ENCODE measurements at regions not wholly inside any gene's neighbourhood (a gene's known extent, or its start where the extent isn't known, plus 50 kb on each side); places are given as distances from the start of the nearest gene placed in this dataset.

GRCh38 chr5:130975847-130976246 lies 189.2 kb downstream of the HINT1 start:
- Mint-ChIP-seq H3K4me3 (no peak overlapping the region), H3K27ac (ENCODE audit: unreplicated experiment) (no peak overlapping the region), H3K27me3 (ENCODE audit: low read depth) (no peaks in the 10 kb centered on the region), H3K4me1 (no peaks in the 10 kb centered on the region), H3K36me3 (ENCODE audit: low read depth) (no peaks in the 10 kb centered on the region), H3K9me3 (peaks cover 7% of the 10 kb centered on the region)
- TF ChIP-seq, protein P1, sequence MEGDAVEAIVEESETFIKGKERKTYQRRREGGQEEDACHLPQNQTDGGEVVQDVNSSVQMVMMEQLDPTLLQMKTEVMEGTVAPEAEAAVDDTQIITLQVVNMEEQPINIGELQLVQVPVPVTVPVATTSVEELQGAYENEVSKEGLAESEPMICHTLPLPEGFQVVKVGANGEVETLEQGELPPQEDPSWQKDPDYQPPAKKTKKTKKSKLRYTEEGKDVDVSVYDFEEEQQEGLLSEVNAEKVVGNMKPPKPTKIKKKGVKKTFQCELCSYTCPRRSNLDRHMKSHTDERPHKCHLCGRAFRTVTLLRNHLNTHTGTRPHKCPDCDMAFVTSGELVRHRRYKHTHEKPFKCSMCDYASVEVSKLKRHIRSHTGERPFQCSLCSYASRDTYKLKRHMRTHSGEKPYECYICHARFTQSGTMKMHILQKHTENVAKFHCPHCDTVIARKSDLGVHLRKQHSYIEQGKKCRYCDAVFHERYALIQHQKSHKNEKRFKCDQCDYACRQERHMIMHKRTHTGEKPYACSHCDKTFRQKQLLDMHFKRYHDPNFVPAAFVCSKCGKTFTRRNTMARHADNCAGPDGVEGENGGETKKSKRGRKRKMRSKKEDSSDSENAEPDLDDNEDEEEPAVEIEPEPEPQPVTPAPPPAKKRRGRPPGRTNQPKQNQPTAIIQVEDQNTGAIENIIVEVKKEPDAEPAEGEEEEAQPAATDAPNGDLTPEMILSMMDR (conservative IDR thresholded peaks at IDR 0.05), result no peak
- no peak for DNase-seq (ENCODE audit: low read depth, low spot score)

DNA sequence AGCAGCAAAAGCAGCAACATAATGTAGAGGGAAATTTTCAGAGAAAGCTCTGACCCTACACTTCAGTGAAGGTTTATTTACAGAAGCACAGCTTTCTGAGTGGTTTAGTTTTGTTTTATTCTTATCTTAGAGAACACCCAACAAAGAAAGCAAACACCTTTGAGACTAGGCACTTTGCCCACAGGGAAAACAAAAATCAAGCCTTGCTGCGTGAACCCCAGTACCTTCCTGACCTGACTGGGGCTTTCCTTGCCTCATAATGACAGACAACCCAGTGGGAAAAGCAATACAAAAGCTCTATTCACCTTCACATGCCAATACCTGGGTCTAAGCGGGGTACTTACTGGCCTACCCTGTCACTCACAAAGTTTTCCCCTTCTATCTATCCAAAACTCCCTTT lies 189.8 kb downstream of the HINT1 start:
- Mint-ChIP-seq H3K4me3 (no peak overlapping the region), H3K9me3 (peaks cover 7% of the 10 kb centered on the region), H3K36me3 (ENCODE audit: low read depth) (no peaks in the 10 kb centered on the region), H3K4me1 (no peaks in the 10 kb centered on the region), H3K27ac (ENCODE audit: unreplicated experiment) (no peak overlapping the region), H3K27me3 (ENCODE audit: low read depth) (no peaks in the 10 kb centered on the region)
- TF ChIP-seq, protein P1 (conservative IDR thresholded peaks at IDR 0.05), result no peak
- DNase-seq (ENCODE audit: low read depth, low spot score), result no peak

DNA sequence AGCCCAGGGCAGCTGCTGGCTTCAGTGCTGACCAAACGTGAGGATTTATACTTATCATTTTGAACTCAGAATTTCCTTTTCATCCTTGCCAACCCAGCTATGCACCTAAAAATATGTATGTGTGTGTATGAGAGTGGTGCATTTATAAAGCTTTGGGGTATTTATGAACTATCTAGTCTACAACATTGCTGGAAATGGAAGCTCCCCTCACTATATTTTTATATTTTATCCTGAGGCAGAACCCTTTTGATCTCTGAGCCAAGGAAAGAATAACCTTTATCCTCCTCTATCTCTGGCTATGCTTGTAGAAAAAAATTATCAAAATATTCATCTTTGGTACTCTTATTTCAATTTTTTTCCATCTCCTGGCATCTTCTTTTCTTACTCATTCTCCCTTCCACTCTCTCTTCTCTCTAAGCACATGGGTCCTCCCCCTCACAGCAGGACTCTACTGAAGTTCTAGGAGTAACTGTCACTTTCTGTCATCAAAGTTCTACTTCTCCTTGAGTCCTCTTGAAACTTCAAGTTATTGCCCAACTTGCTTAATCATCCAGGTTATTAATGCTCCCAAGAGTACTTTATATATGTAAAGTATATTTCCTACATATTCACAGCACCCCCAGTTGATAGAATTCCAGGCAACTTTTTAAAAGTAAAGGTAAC lies 190.9 kb downstream of the HINT1 start:
- Mint-ChIP-seq H3K27ac (ENCODE audit: unreplicated experiment) (no peak overlapping the region), H3K27me3 (ENCODE audit: low read depth) (no peaks in the 10 kb centered on the region), H3K9me3 (no peaks in the 10 kb centered on the region), H3K4me1 (no peaks in the 10 kb centered on the region), H3K4me3 (no peak overlapping the region), H3K36me3 (ENCODE audit: low read depth) (no peaks in the 10 kb centered on the region)
- no peak for DNase-seq (ENCODE audit: low read depth, low spot score)
- TF ChIP-seq, protein P1 (conservative IDR thresholded peaks at IDR 0.05), result no peak

GRCh38 chr5:130966990-130967525 lies 198.0 kb downstream of the HINT1 start:
- Mint-ChIP-seq H3K9me3 (peaks cover 6% of the 10 kb centered on the region), H3K4me1 (no peaks in the 10 kb centered on the region), H3K27me3 (ENCODE audit: low read depth) (no peaks in the 10 kb centered on the region), H3K36me3 (ENCODE audit: low read depth) (peaks cover 2% of the 10 kb centered on the region), H3K27ac (ENCODE audit: unreplicated experiment) (no peak overlapping the region), H3K4me3 (no peak overlapping the region)
- DNase-seq (ENCODE audit: low read depth, low spot score), result no peak
- TF ChIP-seq, protein P1 (conservative IDR thresholded peaks at IDR 0.05), result no peak

DNA sequence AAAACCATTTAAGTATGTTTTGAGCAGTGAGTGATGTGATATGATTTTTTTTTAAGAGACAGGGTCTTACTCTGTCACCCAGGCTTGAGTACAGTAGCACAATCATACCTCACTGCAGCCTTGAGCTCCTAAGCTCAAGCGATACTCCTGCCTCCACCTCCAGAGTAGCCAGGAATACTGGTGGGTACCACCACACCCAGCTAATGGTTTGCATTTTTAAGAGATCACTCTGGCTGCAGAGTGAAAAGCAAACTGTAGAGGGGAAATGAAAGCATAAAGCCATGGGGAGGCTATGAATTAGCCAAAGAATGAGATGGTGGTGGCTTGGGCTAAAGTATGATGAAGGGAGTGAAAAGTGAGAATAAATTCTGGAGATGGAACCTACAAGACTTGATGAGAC lies 199.1 kb downstream of the HINT1 start:
- H3K27me3 Mint-ChIP-seq (ENCODE audit: low read depth), result no peaks in the 10 kb centered on the region

More for the DNA sequence above, 199.1 kb downstream of the HINT1 start:
- no peaks in the 10 kb centered on the region for H3K4me1 Mint-ChIP-seq
- DNase-seq (ENCODE audit: low read depth, low spot score), result no peak
- no peak overlapping the region for H3K27ac Mint-ChIP-seq (ENCODE audit: unreplicated experiment)
- no peak overlapping the region for H3K4me3 Mint-ChIP-seq
- peaks cover 6% of the 10 kb centered on the region for H3K9me3 Mint-ChIP-seq
- TF ChIP-seq, protein P1 (conservative IDR thresholded peaks at IDR 0.05), result no peak
- H3K36me3 Mint-ChIP-seq (ENCODE audit: low read depth), result peaks cover 2% of the 10 kb centered on the region
